ENCODE measurements at regions not wholly inside any gene's neighbourhood (a gene's known extent, or its start where the extent isn't known, plus 50 kb on each side); places are given as distances from the start of the nearest gene placed in this dataset.

GRCh38 chr10:36463390-36463789 lies 662.0 kb upstream of the ANKRD30A start:
- no peaks in the 10 kb centered on the region for H3K27me3 ChIP-seq (replicated peaks in 1 of 4; ENCODE audit: control insufficient read depth in 3 of 4, extremely low read depth in 1 of 4, insufficient read depth in 3 of 4, low read length in 3 of 4)
- CTCF ChIA-PET (ENCODE audit: partially characterized antibody): no interaction called here
- no peak overlapping the region for H3K4me2 ChIP-seq (ENCODE audit: insufficient read depth in 1 of 2, low read depth in 2 of 2, low read length in 2 of 2)
- no peak overlapping the region for H3K18ac ChIP-seq (ENCODE audit: extremely low read depth, low read length)
- H3K4ac ChIP-seq (replicated peaks; ENCODE audit: insufficient read length, low read depth, low read length): no peak overlapping the region
- H2BK5ac ChIP-seq (ENCODE audit: low read depth, low read length): no peak overlapping the region
- peaks cover 0 to 2% of the 10 kb centered on the region in 2 experiments; a peak in 1 of 4 replicates for H3K9me3 ChIP-seq (ENCODE audit: insufficient read depth in 2 of 2, low read depth in 1 of 2, low read length in 1 of 2)
- no peaks in the 10 kb centered on the region for H3K79me2 ChIP-seq (ENCODE audit: control insufficient read depth in 1 of 2, insufficient read depth in 2 of 2, low read length in 2 of 2)
- no peak overlapping the region for H3K9ac ChIP-seq (replicated peaks in 1 of 4; ENCODE audit: extremely low read depth in 1 of 4, low read depth in 3 of 4, low read length in 3 of 4)
- no peaks in the 10 kb centered on the region for H3K4me1 ChIP-seq (replicated peaks in 1 of 4; ENCODE audit: control insufficient read depth in 3 of 4, insufficient read depth in 4 of 4, low read length in 3 of 4)
- no peaks in the 10 kb centered on the region for H3K36me3 ChIP-seq (ENCODE audit: control insufficient read depth in 2 of 4, insufficient read depth in 4 of 4, low read length in 3 of 4)
- H4K91ac ChIP-seq (replicated peaks; ENCODE audit: insufficient read length, low read length): no peak overlapping the region
- FAIRE-seq: no peak
- DNase-seq (ENCODE audit: low read depth in 1 of 2, low spot score in 2 of 2): no peak
- no peak overlapping the region for H2BK20ac ChIP-seq (ENCODE audit: low read length)
- no peak overlapping the region for H3K14ac ChIP-seq (ENCODE audit: insufficient read length)
- H2BK12ac ChIP-seq (ENCODE audit: low read depth, low read length): no peak overlapping the region
- H4K20me1 ChIP-seq (replicated peaks in 1 of 2; ENCODE audit: control insufficient read depth in 1 of 2, insufficient read depth in 2 of 2, low read length in 2 of 2): no peaks in the 10 kb centered on the region
- no peak overlapping the region for H3K4me3 ChIP-seq (ENCODE audit: extremely low read depth in 1 of 4, insufficient read depth in 2 of 4, low read depth in 3 of 4, low read length in 4 of 4)
- no peak overlapping the region for H2BK120ac ChIP-seq (replicated peaks; ENCODE audit: low read depth, low read length)
- H2AK5ac ChIP-seq (ENCODE audit: low read depth, low read length): no peak overlapping the region
- no peaks in the 10 kb centered on the region for H3K23me2 ChIP-seq (ENCODE audit: low read depth, low read length)
- H2BK15ac ChIP-seq (ENCODE audit: low read length): no peak overlapping the region
- H3K79me1 ChIP-seq (ENCODE audit: low read depth, low read length): no peaks in the 10 kb centered on the region
- H3K23ac ChIP-seq (ENCODE audit: insufficient read length): no peak overlapping the region
- H3K27ac ChIP-seq (ENCODE audit: low read depth, low read length): no peak overlapping the region
- no peak overlapping the region for H4K8ac ChIP-seq (ENCODE audit: extremely low read depth, insufficient read depth, low read length)
- no peak overlapping the region for H4K5ac ChIP-seq (ENCODE audit: insufficient read length, low read depth, low read length)
- H2AFZ ChIP-seq (ENCODE audit: low read length): no peak overlapping the region
- H3K56ac ChIP-seq (replicated peaks; ENCODE audit: insufficient read length, low read depth, low read length): no peak overlapping the region
- WGBS, 2 experiments (ENCODE audit: extremely low coverage in 1 of 2, insufficient coverage in 1 of 2, insufficient read length in 1 of 2, insufficient replicate concordance in 2 of 2, low coverage in 1 of 2, low lambda C conversion rate in 2 of 2, missing lambda C conversion rate in 1 of 2): 93% methylated on average over 2 of the region's 2 CpGs; no CpG with 5 or more reads in 1 of the 2 experiments
- POLR2A ChIA-PET (ENCODE audit: partially characterized antibody): no interaction called here
- TF ChIP-seq TAF1 (IDR thresholded peaks at IDR 0.05; ENCODE audit: low read depth, low read length): no peak
- no peak for TF ChIP-seq MAX (IDR thresholded peaks at IDR 0.05)
- no peak for TF ChIP-seq SUZ12 (IDR thresholded peaks at IDR 0.05; ENCODE audit: low read length)
- no peak for TF ChIP-seq RAD21 (IDR thresholded peaks at IDR 0.05 in 1 of 2, conservative IDR thresholded peaks at IDR 0.05 in 1 of 2; ENCODE audit: low read depth in 2 of 2, low read length in 2 of 2)
- no peak for TF ChIP-seq TEAD4 (IDR thresholded peaks at IDR 0.05; ENCODE audit: low read depth, low read length)
- TF ChIP-seq POU5F1 (IDR thresholded peaks at IDR 0.05; ENCODE audit: low read depth, low read length): no peak
- TF ChIP-seq CHD2 (IDR thresholded peaks at IDR 0.05; ENCODE audit: low read length): no peak
- TF ChIP-seq CHD1 (IDR thresholded peaks at IDR 0.05; ENCODE audit: low read depth, low read length): no peak
- TF ChIP-seq NANOG (IDR thresholded peaks at IDR 0.05; ENCODE audit: insufficient read depth, low read depth, low read length, poor library complexity, severe bottlenecking): no peak
- no peak for TF ChIP-seq CEBPB (IDR thresholded peaks at IDR 0.05; ENCODE audit: low read depth, low read length)
- TF ChIP-seq PHF8 (conservative IDR thresholded peaks at IDR 0.05; ENCODE audit: low read depth, low read length): no peak
- no peak for TF ChIP-seq RNF2 (IDR thresholded peaks at IDR 0.05; ENCODE audit: borderline replicate concordance, low read depth, low read length, missing control alignments, poor library complexity, severe bottlenecking)
- TF ChIP-seq SP4 (IDR thresholded peaks at IDR 0.05; ENCODE audit: low read length): no peak
- no peak for TF ChIP-seq HDAC6 (IDR thresholded peaks at IDR 0.05; ENCODE audit: low read depth, low read length)
- TF ChIP-seq TBP (IDR thresholded peaks at IDR 0.05; ENCODE audit: low read depth, low read length): no peak
